Body of pancreas (tissue), 4 donors: ENCODE measurements at regions not wholly inside any gene's neighbourhood (a gene's known extent, or its start where the extent isn't known, plus 50 kb on each side); places are given as distances from the start of the nearest gene placed in this dataset.

Experiments used
- POLR2A ChIP-seq, 3 donors: fragments of 450-650 bp; IDR thresholded peaks; one replicate each; pipeline ENCODE4 v1.6.1; 2016; ENCODE audit warnings: antibody characterized with exemption in 3 of 3, mild to moderate bottlenecking in 2 of 3
- TF ChIP-seq, protein P1 (sequence below), 7 experiments: fragments of 450-650 bp in 4 of 7; fragments of 200-600 bp in 3 of 7; sonication (generic) in 3 of 7; IDR thresholded peaks; one replicate each; pipeline ENCODE4 v1.5.1; 2016 to 2019; ENCODE audit warnings: antibody characterized with exemption in 7 of 7

DNA sequence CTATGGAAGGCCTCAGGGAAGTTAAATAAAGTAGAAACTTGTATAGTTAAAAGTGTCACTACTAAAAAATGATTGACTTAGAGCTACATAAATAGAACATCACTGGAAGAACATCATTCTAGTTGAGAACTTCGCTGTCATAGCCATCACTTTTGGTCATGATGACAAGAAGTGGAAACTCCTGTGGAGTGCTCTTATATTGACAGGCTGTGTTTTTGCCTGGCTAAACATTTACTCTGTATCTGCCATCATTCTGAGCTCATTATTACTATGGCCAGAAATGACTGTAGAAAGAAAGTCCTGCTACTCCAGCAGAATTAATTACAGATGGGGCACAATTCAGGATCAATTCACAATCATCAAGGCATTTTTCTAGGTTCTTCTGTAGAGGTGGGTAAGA lies 165.1 kb upstream of the GOLIM4 start:
- TF ChIP-seq, protein P1, sequence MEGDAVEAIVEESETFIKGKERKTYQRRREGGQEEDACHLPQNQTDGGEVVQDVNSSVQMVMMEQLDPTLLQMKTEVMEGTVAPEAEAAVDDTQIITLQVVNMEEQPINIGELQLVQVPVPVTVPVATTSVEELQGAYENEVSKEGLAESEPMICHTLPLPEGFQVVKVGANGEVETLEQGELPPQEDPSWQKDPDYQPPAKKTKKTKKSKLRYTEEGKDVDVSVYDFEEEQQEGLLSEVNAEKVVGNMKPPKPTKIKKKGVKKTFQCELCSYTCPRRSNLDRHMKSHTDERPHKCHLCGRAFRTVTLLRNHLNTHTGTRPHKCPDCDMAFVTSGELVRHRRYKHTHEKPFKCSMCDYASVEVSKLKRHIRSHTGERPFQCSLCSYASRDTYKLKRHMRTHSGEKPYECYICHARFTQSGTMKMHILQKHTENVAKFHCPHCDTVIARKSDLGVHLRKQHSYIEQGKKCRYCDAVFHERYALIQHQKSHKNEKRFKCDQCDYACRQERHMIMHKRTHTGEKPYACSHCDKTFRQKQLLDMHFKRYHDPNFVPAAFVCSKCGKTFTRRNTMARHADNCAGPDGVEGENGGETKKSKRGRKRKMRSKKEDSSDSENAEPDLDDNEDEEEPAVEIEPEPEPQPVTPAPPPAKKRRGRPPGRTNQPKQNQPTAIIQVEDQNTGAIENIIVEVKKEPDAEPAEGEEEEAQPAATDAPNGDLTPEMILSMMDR (IDR thresholded peaks at IDR 0.05) = no peak
- TF ChIP-seq POLR2A (IDR thresholded peaks at IDR 0.05) = no peak
